NOMO-1 treated with DMSO at 0.1 percent for 48 hours (cell line): ENCODE measurements at regions not wholly inside any gene's neighbourhood (a gene's known extent, or its start where the extent isn't known, plus 50 kb on each side); places are given as distances from the start of the nearest gene placed in this dataset.
A peak's percentile ranks its signal among the peaks of the same experiment; 100 is the strongest.
"Not testable (repeated sequence)": the region's sequence is repeated elsewhere in the genome, so short reads cannot be mapped to it uniquely, and the experiment has no call there.

Source experiments
- DNase-seq: peaks from one replicate; lab custom pipeline; 2025; ENCODE audit not compliant: unreplicated experiment; lab: John Stamatoyannopoulos, UW

GRCh38 chr7:159210581-159211235, 66.0 kb upstream of the VIPR2 start:
- no peak for DNase-seq

DNA sequence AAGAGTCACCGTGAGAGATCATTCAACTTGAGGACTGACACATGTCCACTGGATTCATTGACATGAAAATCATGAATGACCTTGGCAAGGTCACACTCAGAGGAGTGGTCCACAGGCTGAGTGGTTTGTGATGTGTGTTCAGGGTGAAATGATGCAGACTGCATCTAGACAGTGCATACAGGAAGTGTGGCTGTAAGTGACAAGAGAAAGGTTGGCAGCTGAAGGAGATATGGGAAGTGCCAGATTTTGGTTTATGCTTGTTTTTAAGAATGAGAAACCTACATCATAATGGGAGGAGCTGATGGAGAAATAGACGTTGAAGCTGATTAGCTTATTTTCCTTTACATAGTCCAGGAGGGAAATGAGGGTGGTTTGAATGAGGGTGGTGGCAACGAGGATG, 64.8 kb upstream of the VIPR2 start:
- no peak for DNase-seq

DNA sequence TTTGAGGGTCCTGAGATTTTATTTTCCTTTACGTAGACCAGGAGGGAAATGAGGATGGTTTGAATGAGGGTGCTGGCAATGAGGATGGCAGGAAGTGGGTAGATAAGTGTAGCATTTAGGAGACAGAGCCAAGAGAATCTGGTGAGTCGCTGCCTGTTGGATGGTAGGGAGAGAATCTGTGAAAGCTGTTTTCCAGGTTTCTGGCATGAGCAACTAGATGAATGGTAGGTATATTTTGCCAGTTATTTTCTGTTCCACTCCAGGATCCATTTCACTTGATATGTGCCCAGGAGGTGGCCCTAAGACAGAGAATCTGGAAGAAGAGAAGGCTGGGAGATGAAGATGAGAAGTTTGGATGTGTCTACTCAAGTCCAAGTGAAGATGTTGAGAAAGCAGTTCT, 63.3 kb upstream of the VIPR2 start:
- no peak for DNase-seq

- no peak for DNase-seq
Observed at GRCh38 chr7:159207393-159207792, 62.7 kb upstream of the VIPR2 start.

- DNase-seq, result no peak
Observed at GRCh38 chr7:159205833-159206232, 61.2 kb upstream of the VIPR2 start.

- DNase-seq, result no peak
Observed at GRCh38 chr7:159204664-159205063, 60.0 kb upstream of the VIPR2 start.

GRCh38 chr7:159203253-159203652, 58.6 kb upstream of the VIPR2 start:
- not testable (repeated sequence) for DNase-seq

GRCh38 chr7:159201722-159202330, 57.2 kb upstream of the VIPR2 start:
- no peak for DNase-seq

- no peak for DNase-seq
Observed at GRCh38 chr7:159200421-159200820, 55.8 kb upstream of the VIPR2 start.

DNA sequence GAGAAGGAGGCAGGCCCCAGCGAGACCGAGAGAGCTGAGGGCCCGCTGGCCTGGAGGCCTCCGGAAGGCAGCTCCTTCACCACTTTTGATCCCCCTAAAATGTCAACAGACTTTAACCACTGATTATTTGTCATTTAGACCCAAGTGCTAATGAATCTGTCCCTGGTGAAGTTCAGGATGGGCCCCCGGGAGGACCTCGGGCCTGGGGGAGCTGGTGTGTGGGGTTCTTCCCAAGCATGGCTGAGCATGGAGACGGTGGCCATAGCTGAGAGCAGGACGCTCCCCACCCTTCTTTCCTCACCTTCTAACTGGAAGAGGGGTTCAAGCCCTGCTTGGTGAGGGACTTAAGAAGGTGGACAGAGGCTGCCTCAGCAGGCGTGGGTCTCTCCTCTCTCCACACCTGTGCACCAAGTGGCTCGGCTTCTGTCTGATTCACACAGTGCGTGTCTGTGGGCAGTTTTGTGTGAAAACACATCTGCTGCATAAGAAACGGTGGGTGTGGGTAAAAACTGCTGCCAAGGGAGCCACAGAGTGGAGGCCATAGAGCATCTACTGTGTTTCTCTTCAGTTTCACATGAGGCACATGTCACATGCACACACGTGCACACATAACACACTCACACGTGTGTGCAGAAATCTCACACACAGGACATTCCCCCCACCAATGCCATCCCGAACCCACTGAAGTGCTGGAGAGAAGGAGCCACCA, 53.5 kb upstream of the VIPR2 start:
- no peak for DNase-seq

GRCh38 chr7:159197066-159197975, 52.7 kb upstream of the VIPR2 start:
- DNase-seq, result peak; percentile 9

- no peak for DNase-seq
Observed at GRCh38 chr7:159196584-159196983, 51.9 kb upstream of the VIPR2 start.

DNA sequence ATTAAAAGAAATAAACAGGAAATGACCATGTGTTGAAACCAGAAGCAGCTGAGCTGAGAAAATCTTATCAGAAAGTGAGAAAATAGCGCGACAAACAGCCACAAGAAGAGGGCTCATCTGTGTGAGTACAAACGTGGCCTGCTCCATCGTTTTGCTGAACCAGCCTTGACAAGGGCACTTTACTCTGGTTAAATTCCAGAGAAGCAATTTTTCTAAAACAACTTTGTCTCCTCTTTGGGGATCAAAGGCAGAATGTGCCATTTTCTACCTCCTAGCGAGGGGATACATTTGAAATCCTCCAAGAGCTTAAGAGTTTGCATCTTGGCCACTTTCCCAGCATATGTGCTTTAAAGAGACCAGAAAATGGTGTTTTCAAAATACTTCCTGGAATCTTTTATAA, 51.3 kb upstream of the VIPR2 start:
- no peak for DNase-seq
